ENCODE measurements at regions not wholly inside any gene's neighbourhood (a gene's known extent, or its start where the extent isn't known, plus 50 kb on each side); places are given as distances from the start of the nearest gene placed in this dataset.
"Not testable (repeated sequence)": the region's sequence is repeated elsewhere in the genome, so short reads cannot be mapped to it uniquely, and the experiment has no call there.

DNA sequence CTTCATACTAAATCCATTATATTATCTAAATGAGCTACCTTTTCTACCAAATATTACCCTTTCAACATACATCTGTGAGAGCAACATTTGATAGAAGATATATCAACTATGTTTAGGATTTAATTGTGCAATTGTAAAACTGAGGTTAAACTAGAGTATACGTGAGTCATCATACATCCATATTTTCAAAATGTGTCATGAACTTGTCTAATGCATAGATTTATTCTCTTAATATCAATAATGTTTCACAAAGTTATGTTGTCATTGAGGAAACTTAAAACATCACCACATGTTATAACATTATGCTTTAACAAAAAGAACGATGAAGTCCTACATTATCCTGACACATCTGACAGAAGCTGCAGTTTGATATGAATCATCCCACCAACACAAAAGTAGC lies 645.5 kb upstream of the NOVA1 start:
- no peaks in the 10 kb centered on the region for H3K9me3 ChIP-seq (ENCODE audit: insufficient read depth, low read length)

GRCh38 chr14:27245947-27246346 lies 648.1 kb upstream of the NOVA1 start:
- Histone ChIP-seq H3K9me3 (ENCODE audit: insufficient read depth, low read length) (no peaks in the 10 kb centered on the region), H3K9ac (ENCODE audit: insufficient read length, low read depth) (no peak overlapping the region), H3K27me3 (ENCODE audit: insufficient read depth, insufficient read length) (no peaks in the 10 kb centered on the region), H3K36me3 (ENCODE audit: insufficient read depth, insufficient read length, low read length) (no peaks in the 10 kb centered on the region), H3K4me3 (ENCODE audit: insufficient read length, low read depth) (no peak overlapping the region), H3K4me1 (ENCODE audit: insufficient read depth, insufficient read length) (no peaks in the 10 kb centered on the region)
- DNase-seq (ENCODE audit: low read depth, low spot score): no peak
- no peak for TF ChIP-seq YY1 (IDR thresholded peaks at IDR 0.05; ENCODE audit: insufficient read depth, insufficient read length)
- no peak for TF ChIP-seq SUZ12 (IDR thresholded peaks at IDR 0.05; ENCODE audit: extremely low read depth, insufficient read depth, insufficient read length)
- TF ChIP-seq ZNF274 (IDR thresholded peaks at IDR 0.05; ENCODE audit: low read depth, low read length): no peak

More for the DNA sequence above, 645.5 kb upstream of the NOVA1 start:
- no peaks in the 10 kb centered on the region for H3K27me3 ChIP-seq (ENCODE audit: insufficient read depth, insufficient read length)
- H3K4me3 ChIP-seq (ENCODE audit: insufficient read length, low read depth): no peak overlapping the region
- H3K9ac ChIP-seq (ENCODE audit: insufficient read length, low read depth): no peak overlapping the region
- H3K36me3 ChIP-seq (ENCODE audit: insufficient read depth, insufficient read length, low read length): no peaks in the 10 kb centered on the region
- no peak for DNase-seq (ENCODE audit: low read depth, low spot score)
- H3K4me1 ChIP-seq (ENCODE audit: insufficient read depth, insufficient read length): no peaks in the 10 kb centered on the region
- TF ChIP-seq ZNF274 (IDR thresholded peaks at IDR 0.05; ENCODE audit: low read depth, low read length): no peak

DNA sequence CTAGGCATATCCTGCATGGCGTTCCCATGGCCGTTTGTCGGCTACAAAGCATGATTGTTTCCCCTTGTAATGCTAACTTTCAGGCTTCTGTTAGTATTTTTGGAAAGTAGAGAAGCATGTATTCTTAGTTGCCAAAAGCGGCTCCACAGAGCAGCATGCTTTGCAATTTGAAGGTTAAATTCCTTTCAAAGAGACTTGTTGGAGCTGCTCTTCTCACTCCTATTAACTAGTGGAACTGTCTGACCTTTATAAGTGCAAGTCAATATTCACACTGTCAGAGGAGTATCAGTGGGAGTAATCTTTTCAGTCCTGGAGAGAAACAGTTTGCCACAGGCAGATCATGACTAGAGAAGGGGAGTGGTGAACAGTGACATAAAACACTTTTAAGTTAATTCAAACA lies 656.1 kb upstream of the NOVA1 start:
- no peak overlapping the region for H3K9ac ChIP-seq (ENCODE audit: insufficient read length, low read depth)
- no peaks in the 10 kb centered on the region for H3K27me3 ChIP-seq (ENCODE audit: insufficient read depth, insufficient read length)
- H3K9me3 ChIP-seq (ENCODE audit: insufficient read depth, low read length): no peaks in the 10 kb centered on the region
- TF ChIP-seq YY1 (IDR thresholded peaks at IDR 0.05; ENCODE audit: insufficient read depth, insufficient read length): no peak
- TF ChIP-seq ZNF274 (IDR thresholded peaks at IDR 0.05; ENCODE audit: low read depth, low read length): no peak
- no peak for TF ChIP-seq SUZ12 (IDR thresholded peaks at IDR 0.05; ENCODE audit: extremely low read depth, insufficient read depth, insufficient read length)
- DNase-seq (ENCODE audit: low read depth, low spot score): no peak
- H3K4me1 ChIP-seq (ENCODE audit: insufficient read depth, insufficient read length): no peaks in the 10 kb centered on the region
- H3K36me3 ChIP-seq (ENCODE audit: insufficient read depth, insufficient read length, low read length): no peaks in the 10 kb centered on the region
- H3K4me3 ChIP-seq (ENCODE audit: insufficient read length, low read depth): no peak overlapping the region

DNA sequence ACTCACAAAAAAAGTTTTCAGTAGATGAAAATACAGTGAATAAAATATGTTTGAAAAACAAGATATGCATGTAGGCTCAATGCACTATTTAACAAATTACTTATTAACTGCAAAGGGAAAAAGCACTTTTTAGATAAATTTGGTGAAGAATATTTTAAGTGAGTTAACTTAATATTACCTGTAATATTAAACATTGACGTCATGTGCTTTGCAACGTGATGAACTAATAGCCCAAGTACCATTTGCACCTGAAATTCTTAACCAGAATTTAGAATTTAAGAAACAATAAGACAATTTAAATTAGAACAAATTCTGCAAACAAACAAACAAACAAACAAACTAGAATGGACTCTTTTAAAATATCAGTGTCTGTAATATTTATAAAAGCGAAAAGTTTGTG lies 659.0 kb upstream of the NOVA1 start:
- Histone ChIP-seq H3K9me3 (ENCODE audit: insufficient read depth, low read length) (no peaks in the 10 kb centered on the region), H3K4me3 (ENCODE audit: insufficient read length, low read depth) (no peak overlapping the region), H3K4me1 (ENCODE audit: insufficient read depth, insufficient read length) (no peaks in the 10 kb centered on the region), H3K36me3 (ENCODE audit: insufficient read depth, insufficient read length, low read length) (no peaks in the 10 kb centered on the region), H3K27me3 (ENCODE audit: insufficient read depth, insufficient read length) (no peaks in the 10 kb centered on the region), H3K9ac (ENCODE audit: insufficient read length, low read depth) (no peak overlapping the region)
- no peak for TF ChIP-seq SUZ12 (IDR thresholded peaks at IDR 0.05; ENCODE audit: extremely low read depth, insufficient read depth, insufficient read length)
- DNase-seq (ENCODE audit: low read depth, low spot score): no peak

DNA sequence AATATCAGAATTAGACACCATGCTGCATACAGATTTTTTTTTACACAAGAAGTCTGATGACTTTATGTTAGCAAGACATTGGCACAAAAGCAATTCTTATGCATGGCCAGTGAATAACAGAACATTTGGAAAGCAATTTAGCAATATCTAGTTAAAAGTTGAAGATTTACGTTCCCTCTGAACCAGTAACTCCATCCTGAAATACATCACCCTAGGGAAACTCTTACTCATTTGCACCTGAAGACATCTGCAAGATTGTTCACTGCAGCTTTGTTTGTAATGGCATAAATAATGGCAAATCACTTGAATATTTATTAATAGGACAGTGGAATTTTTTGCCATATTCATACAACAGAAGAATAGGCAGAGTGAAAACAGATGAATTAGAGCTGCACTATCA lies 670.0 kb upstream of the NOVA1 start:
- H3K4me3 ChIP-seq (ENCODE audit: insufficient read length, low read depth): no peak overlapping the region
- no peaks in the 10 kb centered on the region for H3K27me3 ChIP-seq (ENCODE audit: insufficient read depth, insufficient read length)
- H3K9me3 ChIP-seq (ENCODE audit: insufficient read depth, low read length): no peaks in the 10 kb centered on the region
- TF ChIP-seq SUZ12 (IDR thresholded peaks at IDR 0.05; ENCODE audit: extremely low read depth, insufficient read depth, insufficient read length): no peak
- no peak for TF ChIP-seq ZNF274 (IDR thresholded peaks at IDR 0.05; ENCODE audit: low read depth, low read length)
- no peak for TF ChIP-seq YY1 (IDR thresholded peaks at IDR 0.05; ENCODE audit: insufficient read depth, insufficient read length)
- no peaks in the 10 kb centered on the region for H3K4me1 ChIP-seq (ENCODE audit: insufficient read depth, insufficient read length)
- H3K36me3 ChIP-seq (ENCODE audit: insufficient read depth, insufficient read length, low read length): no peaks in the 10 kb centered on the region
- H3K9ac ChIP-seq (ENCODE audit: insufficient read length, low read depth): no peak overlapping the region
- no peak for DNase-seq (ENCODE audit: low read depth, low spot score)

DNA sequence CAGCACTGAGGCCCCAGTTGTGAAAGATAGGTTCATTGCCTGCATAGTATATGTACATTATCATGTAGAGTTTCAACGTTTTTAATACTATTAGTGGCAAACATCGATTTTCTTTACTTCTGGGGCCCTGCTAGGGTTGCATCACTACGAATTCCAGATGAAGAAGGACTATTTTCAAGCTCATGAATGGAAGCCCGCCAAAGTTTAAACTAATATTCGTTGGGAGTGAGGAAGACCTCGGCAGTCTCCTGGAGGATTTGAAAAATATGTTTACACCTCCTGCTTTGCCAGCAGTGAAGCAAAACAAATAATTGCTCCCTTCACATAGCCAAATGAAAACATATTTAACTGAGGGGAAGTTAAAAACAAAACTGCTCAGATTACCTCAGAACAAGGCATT lies 672.9 kb upstream of the NOVA1 start:
- no peak overlapping the region for H3K4me3 ChIP-seq (ENCODE audit: insufficient read length, low read depth)
- H3K27me3 ChIP-seq (ENCODE audit: insufficient read depth, insufficient read length): no peaks in the 10 kb centered on the region
- no peaks in the 10 kb centered on the region for H3K9me3 ChIP-seq (ENCODE audit: insufficient read depth, low read length)
- DNase-seq (ENCODE audit: low read depth, low spot score): no peak
- TF ChIP-seq SUZ12 (IDR thresholded peaks at IDR 0.05; ENCODE audit: extremely low read depth, insufficient read depth, insufficient read length) (no peak), YY1 (IDR thresholded peaks at IDR 0.05; ENCODE audit: insufficient read depth, insufficient read length) (no peak), ZNF274 (IDR thresholded peaks at IDR 0.05; ENCODE audit: low read depth, low read length) (no peak)
- H3K4me1 ChIP-seq (ENCODE audit: insufficient read depth, insufficient read length): no peaks in the 10 kb centered on the region
- no peaks in the 10 kb centered on the region for H3K36me3 ChIP-seq (ENCODE audit: insufficient read depth, insufficient read length, low read length)
- H3K9ac ChIP-seq (ENCODE audit: insufficient read length, low read depth): no peak overlapping the region

DNA sequence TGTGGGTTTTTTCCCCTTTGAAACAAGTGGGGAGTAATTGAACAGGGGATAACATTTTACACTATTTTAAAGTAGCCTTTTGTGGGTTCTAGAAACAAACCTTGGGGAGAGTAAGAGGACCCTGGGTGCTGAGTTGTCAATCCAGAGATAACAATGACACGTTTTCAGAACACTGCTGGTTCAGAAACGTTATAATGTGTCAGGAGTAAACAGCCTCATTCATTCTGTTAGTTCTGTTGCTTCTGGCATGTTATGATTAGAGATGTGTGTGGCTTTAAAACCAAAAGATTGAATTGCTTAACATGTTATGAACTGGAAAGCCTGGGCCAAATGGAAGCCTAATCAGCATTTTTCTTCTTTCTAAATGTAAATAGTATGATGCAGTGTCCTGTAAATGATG lies 680.5 kb upstream of the NOVA1 start:
- H3K9me3 ChIP-seq (ENCODE audit: insufficient read depth, low read length): no peaks in the 10 kb centered on the region

GRCh38 chr14:27305441-27305945 lies 707.7 kb upstream of the NOVA1 start:
- H3K4me3 ChIP-seq (ENCODE audit: insufficient read length, low read depth): no peak overlapping the region
- DNase-seq (ENCODE audit: low read depth, low spot score): no peak
- H3K27me3 ChIP-seq (ENCODE audit: insufficient read depth, insufficient read length): no peaks in the 10 kb centered on the region
- H3K4me1 ChIP-seq (ENCODE audit: insufficient read depth, insufficient read length): no peaks in the 10 kb centered on the region
- H3K36me3 ChIP-seq (ENCODE audit: insufficient read depth, insufficient read length, low read length): no peaks in the 10 kb centered on the region
- no peaks in the 10 kb centered on the region for H3K9me3 ChIP-seq (ENCODE audit: insufficient read depth, low read length)
- no peak for TF ChIP-seq SUZ12 (IDR thresholded peaks at IDR 0.05; ENCODE audit: extremely low read depth, insufficient read depth, insufficient read length)
- H3K9ac ChIP-seq (ENCODE audit: insufficient read length, low read depth): no peak overlapping the region

More for the DNA sequence above, 680.5 kb upstream of the NOVA1 start:
- Histone ChIP-seq H3K9ac (ENCODE audit: insufficient read length, low read depth) (no peak overlapping the region), H3K4me3 (ENCODE audit: insufficient read length, low read depth) (no peak overlapping the region), H3K27me3 (ENCODE audit: insufficient read depth, insufficient read length) (no peaks in the 10 kb centered on the region), H3K4me1 (ENCODE audit: insufficient read depth, insufficient read length) (no peaks in the 10 kb centered on the region), H3K36me3 (ENCODE audit: insufficient read depth, insufficient read length, low read length) (no peaks in the 10 kb centered on the region)
- TF ChIP-seq YY1 (IDR thresholded peaks at IDR 0.05; ENCODE audit: insufficient read depth, insufficient read length) (no peak), ZNF274 (IDR thresholded peaks at IDR 0.05; ENCODE audit: low read depth, low read length) (no peak), SUZ12 (IDR thresholded peaks at IDR 0.05; ENCODE audit: extremely low read depth, insufficient read depth, insufficient read length) (no peak)
- no peak for DNase-seq (ENCODE audit: low read depth, low spot score)

GRCh38 chr14:27312730-27313129 lies 714.9 kb upstream of the NOVA1 start:
- H3K9ac ChIP-seq (ENCODE audit: insufficient read length, low read depth); H3K27me3 ChIP-seq (ENCODE audit: insufficient read depth, insufficient read length); H3K9me3 ChIP-seq (ENCODE audit: insufficient read depth, low read length); H3K4me3 ChIP-seq (ENCODE audit: insufficient read length, low read depth); DNase-seq (ENCODE audit: low read depth, low spot score); H3K4me1 ChIP-seq (ENCODE audit: insufficient read depth, insufficient read length); H3K36me3 ChIP-seq (ENCODE audit: insufficient read depth, insufficient read length, low read length): not testable (repeated sequence)
